ENCODE measurements at regions not wholly inside any gene's neighbourhood (a gene's known extent, or its start where the extent isn't known, plus 50 kb on each side); places are given as distances from the start of the nearest gene placed in this dataset.

GRCh38 chr20:17795501-17796071 lies 95.8 kb downstream of the BANF2 start:
- TF ChIP-seq POLR2A (IDR thresholded peaks at IDR 0.05) = no peak
- no peak for TF ChIP-seq CTCF (IDR thresholded peaks at IDR 0.05)
- WGBS, 2 donors = 54 to 59% methylated on average over 5 of the region's 5 CpGs
- intact Hi-C loops (cut with DNase I; ENCODE audit: low total_unique reads) = no loop called here
- H3K4me3 ChIP-seq (ENCODE audit: low read depth, poor library complexity, severe bottlenecking) = no peak overlapping the region
- DNase-seq (ENCODE audit: low spot score in 2 of 2) = no peak

- TF ChIP-seq CTCF (IDR thresholded peaks at IDR 0.05) (no peak), POLR2A (IDR thresholded peaks at IDR 0.05) (no peak)
- H3K4me3 ChIP-seq (ENCODE audit: low read depth, poor library complexity, severe bottlenecking) = no peak overlapping the region
- intact Hi-C loops (cut with DNase I; ENCODE audit: low total_unique reads) = no loop called here
- DNase-seq (ENCODE audit: low spot score in 2 of 2) = no peak
Observed at GRCh38 chr20:17795003-17795402, 95.2 kb downstream of the BANF2 start.

- DNase-seq (ENCODE audit: low spot score in 2 of 2) = no peak
- WGBS, 2 donors = 70 to 83% methylated on average over 3 of the region's 3 CpGs
- no peak overlapping the region for H3K4me3 ChIP-seq (ENCODE audit: low read depth, poor library complexity, severe bottlenecking)
- TF ChIP-seq CTCF (IDR thresholded peaks at IDR 0.05) = no peak
- TF ChIP-seq POLR2A (IDR thresholded peaks at IDR 0.05) = no peak
- intact Hi-C loops (cut with DNase I; ENCODE audit: low total_unique reads) = no loop called here
Observed at GRCh38 chr20:17794400-17794799, 94.6 kb downstream of the BANF2 start.

GRCh38 chr20:17793986-17794385 lies 94.2 kb downstream of the BANF2 start:
- H3K4me3 ChIP-seq (ENCODE audit: low read depth, poor library complexity, severe bottlenecking) = no peak overlapping the region
- DNase-seq (ENCODE audit: low spot score in 2 of 2) = no peak
- 81 to 85% methylated on average over 2 of the region's 2 CpGs for WGBS, 2 donors
- intact Hi-C loops (cut with DNase I; ENCODE audit: low total_unique reads) = no loop called here
- TF ChIP-seq CTCF (IDR thresholded peaks at IDR 0.05) (no peak), POLR2A (IDR thresholded peaks at IDR 0.05) (no peak)

- no peak for DNase-seq (ENCODE audit: low spot score in 2 of 2)
- TF ChIP-seq CTCF (IDR thresholded peaks at IDR 0.05) (no peak), POLR2A (IDR thresholded peaks at IDR 0.05) (no peak)
- no peak overlapping the region for H3K4me3 ChIP-seq (ENCODE audit: low read depth, poor library complexity, severe bottlenecking)
- 58 to 68% methylated on average over 4 of the region's 4 CpGs for WGBS, 2 donors
- intact Hi-C loops (cut with DNase I; ENCODE audit: low total_unique reads) = no loop called here
Observed at GRCh38 chr20:17790296-17790695, 90.5 kb downstream of the BANF2 start.

- no peak for TF ChIP-seq POLR2A (IDR thresholded peaks at IDR 0.05)
- TF ChIP-seq CTCF (IDR thresholded peaks at IDR 0.05) = no peak
- H3K4me3 ChIP-seq (ENCODE audit: low read depth, poor library complexity, severe bottlenecking) = no peak overlapping the region
- no peak for DNase-seq (ENCODE audit: low spot score in 2 of 2)
- WGBS, 2 donors = 96 to 100% methylated on average over 1 of the region's 1 CpG
- intact Hi-C loops (cut with DNase I; ENCODE audit: low total_unique reads) = no loop called here
Observed at GRCh38 chr20:17787816-17788215, 88.0 kb downstream of the BANF2 start.

Data from lower leg skin (tissue), 4 donors.